GM19397 (cell line): ENCODE measurements at regions not wholly inside any gene's neighbourhood (a gene's known extent, or its start where the extent isn't known, plus 50 kb on each side); places are given as distances from the start of the nearest gene placed in this dataset.

Source experiments
- ATAC-seq: cut with Tn5 transposase; IDR thresholded peaks from one replicate; pipeline ENCODE4 v1.9.1; 2021; ENCODE audit warnings: mild to moderate bottlenecking, moderate library complexity; ENCODE audit not compliant: unreplicated experiment

- ATAC-seq: peak; percentile 60
Measured at GRCh38 chr14:95442633-95443021, 73.8 kb downstream of the SYNE3 start.

GRCh38 chr14:95442016-95442632 is 74.3 kb downstream of the SYNE3 start:
- ATAC-seq: no peak

- no peak for ATAC-seq
Measured at GRCh38 chr14:95440951-95441350, 75.5 kb downstream of the SYNE3 start.

GRCh38 chr14:95440496-95440895 is 76.0 kb downstream of the SYNE3 start:
- ATAC-seq: no peak

GRCh38 chr14:95439881-95440280 is 76.6 kb downstream of the SYNE3 start:
- no peak for ATAC-seq

- no peak for ATAC-seq
Measured at GRCh38 chr14:95437715-95438114, 78.7 kb downstream of the SYNE3 start.

- ATAC-seq: no peak
Measured at GRCh38 chr14:95436354-95436753, 80.1 kb downstream of the SYNE3 start.

- no peak for ATAC-seq
Measured at GRCh38 chr14:95434121-95434520, 82.3 kb downstream of the SYNE3 start.

GRCh38 chr14:95433094-95433478 is 83.4 kb downstream of the SYNE3 start:
- no peak for ATAC-seq

GRCh38 chr14:95432144-95433093 is 84.0 kb downstream of the SYNE3 start:
- no peak for ATAC-seq

- ATAC-seq: no peak
Measured at GRCh38 chr14:95431199-95432143, 85.0 kb downstream of the SYNE3 start.

GRCh38 chr14:95428557-95428956 is 87.9 kb downstream of the SYNE3 start:
- no peak for ATAC-seq

- ATAC-seq: no peak
Measured at GRCh38 chr14:95426116-95426475, 90.4 kb downstream of the SYNE3 start.

GRCh38 chr14:95425369-95426115 is 90.9 kb downstream of the SYNE3 start:
- no peak for ATAC-seq

- ATAC-seq: no peak
Measured at GRCh38 chr14:95424529-95424928, 91.9 kb downstream of the SYNE3 start.

- ATAC-seq: no peak
Measured at GRCh38 chr14:95421741-95422140, 94.7 kb downstream of the SYNE3 start.

- ATAC-seq: no peak
Measured at GRCh38 chr14:95420060-95420459, 96.4 kb downstream of the SYNE3 start.

GRCh38 chr14:95419569-95419968 is 96.9 kb downstream of the SYNE3 start:
- no peak for ATAC-seq

- ATAC-seq: no peak
Measured at GRCh38 chr14:95418858-95419257, 97.6 kb downstream of the SYNE3 start.

- ATAC-seq: no peak
Measured at GRCh38 chr14:95417492-95417891, 97.8 kb upstream of the CLMN start.

GRCh38 chr14:95415993-95416392 is 96.3 kb upstream of the CLMN start:
- no peak for ATAC-seq
